Mononuclear cell (primary cell): ENCODE measurements at regions not wholly inside any gene's neighbourhood (a gene's known extent, or its start where the extent isn't known, plus 50 kb on each side); places are given as distances from the start of the nearest gene placed in this dataset.

Experiments used
- H3K27me3 ChIP-seq: 2 replicates; pipeline ENCODE4 v1.6.0; 2011; ENCODE audit warnings: low read length, control low read depth; ENCODE audit not compliant: insufficient read depth
- H3K4me1 ChIP-seq: 2 replicates; pipeline ENCODE4 v1.5.1; 2011; ENCODE audit warnings: mild to moderate bottlenecking, low read length, control low read depth; ENCODE audit not compliant: insufficient read depth
- H3K4me3 ChIP-seq: 2 replicates; pipeline ENCODE4 v1.5.1; 2011; ENCODE audit warnings: mild to moderate bottlenecking, low read length, moderate library complexity
- H3K9me3 ChIP-seq: 2 replicates; pipeline ENCODE4 v1.5.1; 2011; ENCODE audit warnings: low read depth, mild to moderate bottlenecking, control low read depth, low read length

DNA sequence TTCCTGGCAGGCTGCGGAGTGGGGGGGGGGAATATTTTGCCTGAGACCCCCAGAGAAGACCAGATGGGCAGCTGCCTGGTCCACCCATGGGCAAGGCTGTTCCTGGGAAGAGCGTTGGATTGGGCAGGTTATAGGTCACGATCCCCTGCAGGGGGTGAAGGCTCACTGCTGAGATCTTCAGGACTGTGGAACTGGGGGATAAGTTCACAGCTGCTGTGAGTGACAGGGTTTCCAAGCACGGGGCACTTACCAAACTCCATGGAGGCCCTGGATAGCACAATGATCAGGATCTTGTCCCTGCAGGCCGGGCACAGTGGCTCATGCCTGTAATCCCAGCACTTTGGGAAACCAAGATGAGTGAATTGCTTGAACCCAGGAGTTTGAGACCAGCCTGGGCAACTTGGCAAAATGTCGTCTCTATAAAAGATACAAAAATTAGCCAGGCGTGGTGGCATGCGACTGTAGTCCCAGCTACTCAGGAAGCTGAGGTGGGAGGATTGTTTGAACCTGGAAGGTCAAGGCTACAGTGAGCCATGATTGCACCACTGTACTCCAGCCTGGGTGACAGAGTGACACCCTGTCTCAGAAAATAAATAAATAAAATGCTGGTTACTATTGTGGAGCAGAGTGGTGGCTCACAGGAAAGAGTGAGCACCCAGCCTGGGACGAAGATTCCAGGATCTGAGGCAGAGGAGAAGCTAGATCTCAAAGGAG lies 68.0 kb upstream of the HELT start:
- Histone ChIP-seq H3K4me3 (no peak overlapping the region), H3K9me3 (no peaks in the 10 kb centered on the region)

DNA sequence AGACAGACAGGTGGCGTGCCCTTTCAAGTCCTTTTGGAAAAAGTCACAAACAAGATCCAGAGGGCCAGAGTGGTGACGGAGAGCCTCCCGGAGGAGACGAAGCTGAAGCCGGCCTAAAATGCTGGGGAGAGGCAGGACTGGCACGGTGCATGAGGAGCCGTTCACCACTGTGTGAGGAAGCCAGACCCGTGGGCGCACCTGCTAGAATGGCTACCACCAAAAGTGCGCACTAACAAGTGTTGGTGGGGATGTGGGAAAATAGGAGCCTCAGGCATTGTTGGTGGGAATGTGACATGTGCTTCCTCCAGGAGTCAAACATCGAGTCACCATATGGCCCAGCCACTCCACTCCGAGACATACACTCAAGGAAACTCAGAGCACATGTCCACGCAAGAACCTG lies 67.4 kb upstream of the HELT start:
- Histone ChIP-seq H3K4me3 (no peak overlapping the region), H3K4me1 (no peaks in the 10 kb centered on the region), H3K27me3 (peaks cover 4% of the 10 kb centered on the region), H3K9me3 (no peaks in the 10 kb centered on the region)

More for the DNA sequence above, 68.0 kb upstream of the HELT start:
- Histone ChIP-seq H3K27me3 (peaks cover 4% of the 10 kb centered on the region), H3K4me1 (no peaks in the 10 kb centered on the region)

GRCh38 chr4:184951668-184952160 lies 66.6 kb upstream of the HELT start:
- peaks cover 4% of the 10 kb centered on the region for H3K27me3 ChIP-seq
- H3K4me1 ChIP-seq: no peaks in the 10 kb centered on the region
- no peaks in the 10 kb centered on the region for H3K9me3 ChIP-seq

GRCh38 chr4:184952522-184952921 lies 65.8 kb upstream of the HELT start:
- H3K27me3 ChIP-seq: no peaks in the 10 kb centered on the region
- no peak overlapping the region for H3K4me3 ChIP-seq
- H3K9me3 ChIP-seq: no peaks in the 10 kb centered on the region
- no peaks in the 10 kb centered on the region for H3K4me1 ChIP-seq

More at GRCh38 chr4:184951668-184952160, 66.6 kb upstream of the HELT start:
- H3K4me3 ChIP-seq: no peak overlapping the region

- Histone ChIP-seq H3K27me3 (no peaks in the 10 kb centered on the region), H3K9me3 (no peaks in the 10 kb centered on the region), H3K4me3 (no peak overlapping the region), H3K4me1 (no peaks in the 10 kb centered on the region)
Observed at GRCh38 chr4:184953421-184953945, 64.8 kb upstream of the HELT start.

GRCh38 chr4:184953971-184954370 lies 64.3 kb upstream of the HELT start:
- Histone ChIP-seq H3K9me3 (no peaks in the 10 kb centered on the region), H3K4me3 (no peak overlapping the region), H3K4me1 (peaks cover 3% of the 10 kb centered on the region), H3K27me3 (no peaks in the 10 kb centered on the region)

- Histone ChIP-seq H3K9me3 (no peaks in the 10 kb centered on the region), H3K27me3 (no peaks in the 10 kb centered on the region), H3K4me3 (no peak overlapping the region), H3K4me1 (peaks cover 8% of the 10 kb centered on the region)
Observed at GRCh38 chr4:184954482-184954881, 63.8 kb upstream of the HELT start.

DNA sequence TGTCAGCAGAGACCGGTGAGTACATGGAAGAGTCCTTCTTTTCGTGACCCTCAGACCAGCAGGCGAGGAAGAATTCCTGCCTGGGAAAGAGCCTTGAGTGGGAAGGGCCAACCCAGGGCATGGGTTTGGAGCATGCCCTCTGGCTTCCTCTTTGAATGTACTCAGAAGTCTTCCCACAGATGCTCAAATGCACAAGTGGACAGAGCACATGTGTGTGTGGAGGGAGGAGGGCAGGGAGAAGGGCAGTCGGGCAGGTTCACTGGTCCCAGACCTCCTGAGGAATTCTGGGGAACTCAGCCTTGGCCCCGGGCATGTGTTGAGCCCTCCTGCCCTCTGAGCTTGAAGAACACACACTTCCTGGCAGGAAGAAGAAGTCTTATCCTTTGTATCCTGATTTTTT lies 63.2 kb upstream of the HELT start:
- H3K27me3 ChIP-seq: no peaks in the 10 kb centered on the region
- no peaks in the 10 kb centered on the region for H3K9me3 ChIP-seq
- H3K4me1 ChIP-seq: peaks cover 8% of the 10 kb centered on the region
- H3K4me3 ChIP-seq: no peak overlapping the region

DNA sequence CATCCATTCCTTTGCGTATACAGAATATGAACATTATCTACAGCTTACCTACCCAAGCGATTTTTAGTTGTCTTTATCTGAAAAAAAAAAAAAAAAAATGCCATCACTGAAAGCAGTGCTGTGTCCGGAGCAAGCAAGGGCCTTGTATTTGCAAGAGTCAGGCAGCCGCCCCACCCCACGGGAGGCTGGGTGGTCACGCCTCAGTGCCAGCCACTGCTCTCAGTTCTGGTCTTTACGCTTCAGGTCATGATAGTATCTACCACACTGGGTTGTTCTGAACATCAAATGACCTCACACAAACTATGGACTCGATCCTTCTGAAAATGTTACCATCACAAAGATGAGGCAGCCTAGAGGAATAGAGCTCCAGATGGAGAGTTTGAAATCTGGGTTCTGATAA lies 62.7 kb upstream of the HELT start:
- Histone ChIP-seq H3K4me1 (peaks cover 8% of the 10 kb centered on the region), H3K4me3 (no peak overlapping the region), H3K9me3 (no peaks in the 10 kb centered on the region), H3K27me3 (no peaks in the 10 kb centered on the region)

GRCh38 chr4:184957446-184958115 lies 60.7 kb upstream of the HELT start:
- Histone ChIP-seq H3K4me1 (peaks cover 8% of the 10 kb centered on the region), H3K4me3 (no peak overlapping the region), H3K9me3 (no peaks in the 10 kb centered on the region), H3K27me3 (no peaks in the 10 kb centered on the region)

- Histone ChIP-seq H3K9me3 (no peaks in the 10 kb centered on the region), H3K4me1 (peaks cover 8% of the 10 kb centered on the region), H3K4me3 (no peak overlapping the region), H3K27me3 (no peaks in the 10 kb centered on the region)
Observed at GRCh38 chr4:184958127-184958922, 60.0 kb upstream of the HELT start.

- Histone ChIP-seq H3K4me3 (no peak overlapping the region), H3K27me3 (no peaks in the 10 kb centered on the region), H3K9me3 (no peaks in the 10 kb centered on the region), H3K4me1 (peaks cover 8% of the 10 kb centered on the region)
Observed at GRCh38 chr4:184958923-184959210, 59.4 kb upstream of the HELT start.

GRCh38 chr4:184959309-184959708 lies 59.0 kb upstream of the HELT start:
- Histone ChIP-seq H3K9me3 (no peaks in the 10 kb centered on the region), H3K4me1 (peaks cover 8% of the 10 kb centered on the region), H3K27me3 (no peaks in the 10 kb centered on the region)

GRCh38 chr4:184959786-184960185 lies 58.5 kb upstream of the HELT start:
- Histone ChIP-seq H3K27me3 (no peaks in the 10 kb centered on the region), H3K4me1 (peaks cover 8% of the 10 kb centered on the region)

More at GRCh38 chr4:184959309-184959708, 59.0 kb upstream of the HELT start:
- no peak overlapping the region for H3K4me3 ChIP-seq

DNA sequence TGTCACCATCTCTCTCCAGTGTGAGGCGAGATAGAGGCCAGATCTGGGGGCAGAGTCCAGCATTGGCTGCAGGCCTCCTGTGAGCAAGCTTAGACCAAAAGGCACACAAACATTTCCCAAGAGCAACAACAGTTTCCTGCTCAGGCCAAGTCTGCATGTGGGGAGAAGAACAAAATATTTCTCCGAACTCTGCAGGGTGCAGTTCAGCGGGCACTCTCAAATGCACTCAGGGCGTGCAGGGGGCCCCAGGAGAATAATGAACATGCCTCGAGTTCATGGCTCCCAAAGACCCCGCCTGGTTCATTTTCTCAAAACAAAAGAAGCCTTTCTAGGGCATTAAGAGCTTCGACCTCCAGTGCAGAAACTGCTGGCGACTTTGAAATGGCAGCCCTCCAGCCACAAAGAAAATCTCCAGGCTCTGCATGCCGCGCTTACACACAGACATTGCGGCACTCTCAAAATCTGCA lies 57.8 kb upstream of the HELT start:
- peaks cover 8% of the 10 kb centered on the region for H3K4me1 ChIP-seq
- H3K27me3 ChIP-seq: no peaks in the 10 kb centered on the region
- H3K4me3 ChIP-seq: no peak overlapping the region
- no peaks in the 10 kb centered on the region for H3K9me3 ChIP-seq

More at GRCh38 chr4:184959786-184960185, 58.5 kb upstream of the HELT start:
- Histone ChIP-seq H3K4me3 (no peak overlapping the region), H3K9me3 (no peaks in the 10 kb centered on the region)
